ENCODE measurements at regions not wholly inside any gene's neighbourhood (a gene's known extent, or its start where the extent isn't known, plus 50 kb on each side); places are given as distances from the start of the nearest gene placed in this dataset.
A peak's percentile ranks its signal among the peaks of the same experiment; 100 is the strongest.
"Not testable (repeated sequence)": the region's sequence is repeated elsewhere in the genome, so short reads cannot be mapped to it uniquely, and the experiment has no call there.

DNA sequence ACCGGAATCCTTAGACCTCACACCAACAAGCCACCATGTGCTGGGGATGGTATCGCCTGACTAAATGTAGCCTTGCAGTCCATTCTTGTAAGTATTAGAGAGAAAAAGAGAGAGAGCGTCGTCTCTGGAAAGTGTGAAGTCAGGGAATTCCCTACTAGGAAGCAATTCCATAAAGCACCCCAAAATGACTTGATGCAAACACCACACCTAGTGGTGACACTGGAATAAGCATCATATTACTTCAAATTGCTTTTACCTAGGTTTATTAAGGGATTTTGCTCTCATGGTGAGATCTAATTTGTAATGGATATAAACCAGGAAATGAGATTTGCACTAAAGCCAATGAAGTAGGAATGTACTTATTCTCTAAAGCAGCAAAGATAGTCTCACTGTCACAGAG is 111.4 kb upstream of the METTL9 start:
- not testable (repeated sequence) for H3K27ac Mint-ChIP-seq (ENCODE audit: low read depth); H3K36me3 Mint-ChIP-seq (ENCODE audit: insufficient read depth); H3K4me1 Mint-ChIP-seq; DNase-seq (ENCODE audit: low spot score in 2 of 2); H3K4me3 Mint-ChIP-seq; H3K9me3 Mint-ChIP-seq; H3K27me3 Mint-ChIP-seq; ATAC-seq (replicated peaks; ENCODE audit: extremely low read depth, poor library complexity, severe bottlenecking)

DNA sequence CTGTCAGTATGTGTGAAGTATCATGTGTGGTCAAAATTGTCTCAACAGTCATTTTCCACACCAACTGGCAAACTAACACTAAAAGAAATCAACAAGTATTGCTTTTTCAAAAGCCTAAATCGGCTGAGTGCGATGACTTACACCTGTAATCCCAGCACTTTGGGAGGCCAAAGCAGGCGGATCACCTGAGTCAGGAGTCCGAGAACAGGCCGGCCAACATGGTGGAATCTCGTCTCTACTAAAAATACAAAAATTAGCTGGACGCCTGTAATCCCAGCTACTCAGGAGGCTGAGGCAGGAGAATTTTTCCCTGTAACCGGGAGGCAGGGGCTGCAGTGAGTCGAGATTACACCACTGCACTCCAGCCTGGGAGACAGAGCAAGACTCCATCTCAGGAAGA is 100.3 kb upstream of the METTL9 start:
- not testable (repeated sequence) for H3K4me1 Mint-ChIP-seq; H3K9me3 Mint-ChIP-seq; ATAC-seq (replicated peaks; ENCODE audit: extremely low read depth, poor library complexity, severe bottlenecking); H3K27ac Mint-ChIP-seq (ENCODE audit: low read depth); H3K27me3 Mint-ChIP-seq; H3K4me3 Mint-ChIP-seq
- peaks cover 15% of the 10 kb centered on the region for H3K36me3 Mint-ChIP-seq (ENCODE audit: insufficient read depth)
- peak in 1 of 2 donors; percentile 7 for DNase-seq (ENCODE audit: low spot score in 2 of 2)

GRCh38 chr16:21501223-21501868 is 98.0 kb upstream of the METTL9 start:
- peak overlapping the region; percentile 87 for H3K27ac Mint-ChIP-seq (ENCODE audit: low read depth)
- peak; percentile 70 for ATAC-seq (replicated peaks; ENCODE audit: extremely low read depth, poor library complexity, severe bottlenecking)

DNA sequence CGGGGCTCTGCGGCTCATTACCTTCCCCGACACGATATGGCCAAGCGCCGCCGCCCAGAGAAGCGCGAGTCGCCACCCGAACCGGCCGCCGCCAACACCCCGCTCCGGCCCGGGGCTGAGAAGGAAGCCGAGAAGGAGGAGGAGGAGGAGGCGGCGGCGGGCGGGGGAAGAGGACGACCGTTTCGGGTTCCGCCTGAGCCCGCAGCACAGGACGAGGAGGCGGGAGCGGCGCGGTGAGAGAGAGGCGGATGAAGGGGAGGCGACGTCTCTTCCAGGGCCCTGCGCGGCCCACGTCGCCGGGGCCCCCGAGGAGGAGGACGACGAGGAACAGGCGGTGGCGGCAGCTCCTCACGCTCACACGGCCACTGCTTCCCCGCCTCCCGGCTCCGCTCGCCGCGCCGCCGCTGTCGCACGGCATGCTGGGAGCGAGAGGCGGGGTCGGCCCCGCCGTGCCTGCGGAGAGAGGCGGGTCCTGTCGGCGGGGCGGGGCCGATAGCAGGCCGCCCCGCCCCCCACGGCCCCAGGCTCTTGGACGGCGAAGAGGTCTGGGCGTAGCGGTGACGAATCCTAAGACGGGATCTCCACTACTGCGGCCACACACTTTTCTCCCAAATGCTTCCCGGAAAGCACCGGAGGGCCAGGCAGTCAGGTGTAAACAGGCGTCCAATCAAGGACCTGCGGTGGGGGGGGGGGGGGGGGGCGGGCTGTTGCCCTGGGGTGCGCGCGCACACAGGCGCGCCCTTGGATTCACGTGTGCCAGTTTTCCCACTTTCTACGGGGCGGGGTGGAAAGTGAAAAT is 97.3 kb upstream of the METTL9 start:
- DNase-seq (ENCODE audit: low spot score in 2 of 2) (peak; percentile 83 to 90), ATAC-seq (replicated peaks; ENCODE audit: extremely low read depth, poor library complexity, severe bottlenecking) (peak; percentile 75)
- no peaks in the 10 kb centered on the region for H3K27me3 Mint-ChIP-seq
- H3K4me3 Mint-ChIP-seq: peak overlapping the region; percentile 87
- H3K4me1 Mint-ChIP-seq: peaks cover 11% of the 10 kb centered on the region
- no peaks in the 10 kb centered on the region for H3K9me3 Mint-ChIP-seq
- peaks cover 15% of the 10 kb centered on the region for H3K36me3 Mint-ChIP-seq (ENCODE audit: insufficient read depth)
- peak overlapping the region; percentile 87 for H3K27ac Mint-ChIP-seq (ENCODE audit: low read depth)

More at GRCh38 chr16:21501223-21501868, 98.0 kb upstream of the METTL9 start:
- H3K27me3 Mint-ChIP-seq, H3K4me1 Mint-ChIP-seq, H3K9me3 Mint-ChIP-seq: not testable (repeated sequence)
- Mint-ChIP-seq H3K36me3 (ENCODE audit: insufficient read depth) (peaks cover 15% of the 10 kb centered on the region), H3K4me3 (peak overlapping the region; percentile 87)
- peak; percentile 10 to 41 for DNase-seq (ENCODE audit: low spot score in 2 of 2)

GRCh38 chr16:21503574-21503920 is 95.8 kb upstream of the METTL9 start:
- Mint-ChIP-seq H3K4me1 (peaks cover 26% of the 10 kb centered on the region), H3K4me3 (peak overlapping the region; percentile 87), H3K36me3 (ENCODE audit: insufficient read depth) (peaks cover 25% of the 10 kb centered on the region), H3K27ac (ENCODE audit: low read depth) (peak overlapping the region; percentile 10)
- H3K27me3 Mint-ChIP-seq; H3K9me3 Mint-ChIP-seq; ATAC-seq (replicated peaks; ENCODE audit: extremely low read depth, poor library complexity, severe bottlenecking): not testable (repeated sequence)
- peak in 1 of 2 donors; percentile 7 for DNase-seq (ENCODE audit: low spot score in 2 of 2)

DNA sequence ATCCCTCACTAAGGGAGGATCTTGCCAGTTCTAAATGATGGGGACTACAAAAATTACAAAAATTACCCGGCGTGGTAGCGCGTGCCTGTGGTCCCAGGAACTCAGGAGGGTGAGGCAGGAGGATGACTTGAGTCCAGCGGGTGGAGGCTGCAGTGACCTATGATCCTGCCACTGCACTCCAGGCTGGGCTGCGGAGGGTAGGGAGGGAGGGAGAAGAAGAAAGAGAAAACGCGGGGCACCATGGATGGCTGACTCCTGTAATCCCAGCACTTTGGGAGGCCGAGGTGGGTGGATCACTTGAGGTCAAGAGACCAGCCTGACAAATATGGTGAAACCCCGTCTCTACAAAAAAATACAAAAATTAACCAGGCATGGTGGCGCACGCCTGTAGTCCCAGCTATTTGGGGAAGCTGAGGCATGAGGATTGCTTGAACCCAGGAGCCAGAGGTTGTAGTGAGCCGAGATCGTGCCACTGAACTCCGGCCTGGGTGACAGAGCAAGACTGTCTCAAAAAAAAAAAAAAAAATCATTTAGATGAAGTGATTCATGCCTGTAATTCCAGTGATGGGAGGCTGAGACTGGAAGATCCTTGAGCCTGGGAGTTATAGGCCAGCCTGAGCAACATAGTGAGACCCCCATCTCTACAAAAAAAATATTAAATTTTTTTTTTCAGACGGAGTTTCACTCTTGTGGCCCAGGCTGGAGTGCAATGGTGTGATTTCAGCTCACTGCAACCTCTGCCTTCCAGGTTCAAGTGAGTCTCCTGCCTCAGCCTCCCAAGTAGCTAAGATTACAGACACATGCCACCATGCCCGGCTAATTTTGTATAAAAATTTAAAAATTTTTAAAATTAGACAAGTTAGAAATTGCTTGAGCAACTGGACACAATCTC is 95.2 kb upstream of the METTL9 start:
- peaks cover 32% of the 10 kb centered on the region for H3K4me1 Mint-ChIP-seq
- peak; percentile 9 to 14 for DNase-seq (ENCODE audit: low spot score in 2 of 2)

GRCh38 chr16:21505751-21506520 is 93.4 kb upstream of the METTL9 start:
- peak in 1 of 2 donors; percentile 6 for DNase-seq (ENCODE audit: low spot score in 2 of 2)
- H3K4me3 Mint-ChIP-seq: peak overlapping the region; percentile 77
- not testable (repeated sequence) for ATAC-seq (replicated peaks; ENCODE audit: extremely low read depth, poor library complexity, severe bottlenecking); H3K27me3 Mint-ChIP-seq; H3K9me3 Mint-ChIP-seq
- peaks cover 48% of the 10 kb centered on the region for H3K4me1 Mint-ChIP-seq
- peaks cover 34% of the 10 kb centered on the region for H3K36me3 Mint-ChIP-seq (ENCODE audit: insufficient read depth)
- H3K27ac Mint-ChIP-seq (ENCODE audit: low read depth): peak overlapping the region; percentile 96

More for the DNA sequence above, 95.2 kb upstream of the METTL9 start:
- peaks cover 29% of the 10 kb centered on the region for H3K36me3 Mint-ChIP-seq (ENCODE audit: insufficient read depth)
- H3K4me3 Mint-ChIP-seq; H3K27me3 Mint-ChIP-seq; ATAC-seq (replicated peaks; ENCODE audit: extremely low read depth, poor library complexity, severe bottlenecking); H3K9me3 Mint-ChIP-seq: not testable (repeated sequence)
- H3K27ac Mint-ChIP-seq (ENCODE audit: low read depth): peak overlapping the region; percentile 10

DNA sequence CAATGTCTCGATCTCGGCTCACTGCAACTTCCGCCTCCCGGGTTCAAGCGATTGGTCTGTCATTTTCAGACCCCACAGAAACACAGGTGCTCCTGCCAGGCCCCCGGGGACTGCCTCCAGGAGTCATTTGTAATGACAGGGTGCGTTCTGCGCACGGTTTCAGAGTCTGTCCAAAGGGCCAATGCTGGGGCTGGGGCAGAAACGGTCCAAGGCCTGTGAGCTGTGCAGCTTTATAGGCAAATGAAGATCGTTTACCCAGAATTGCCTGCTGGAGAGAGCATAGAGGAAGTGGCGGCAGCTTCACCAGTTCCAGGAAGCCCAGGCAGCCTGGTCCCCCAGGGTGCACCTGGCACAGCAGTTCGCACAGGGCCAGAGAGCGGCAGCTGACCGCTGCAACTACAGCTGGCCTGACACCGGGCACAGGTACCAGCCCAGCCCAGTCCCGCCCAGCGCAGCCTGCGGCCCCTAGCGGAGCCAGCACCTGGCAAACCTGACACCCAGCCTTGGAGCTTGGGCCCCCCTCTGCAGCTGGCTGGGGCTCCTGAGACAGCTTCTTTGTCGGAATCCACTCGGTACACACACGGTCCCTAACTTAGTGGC is 92.4 kb upstream of the METTL9 start:
- peaks cover 58% of the 10 kb centered on the region for H3K4me1 Mint-ChIP-seq

DNA sequence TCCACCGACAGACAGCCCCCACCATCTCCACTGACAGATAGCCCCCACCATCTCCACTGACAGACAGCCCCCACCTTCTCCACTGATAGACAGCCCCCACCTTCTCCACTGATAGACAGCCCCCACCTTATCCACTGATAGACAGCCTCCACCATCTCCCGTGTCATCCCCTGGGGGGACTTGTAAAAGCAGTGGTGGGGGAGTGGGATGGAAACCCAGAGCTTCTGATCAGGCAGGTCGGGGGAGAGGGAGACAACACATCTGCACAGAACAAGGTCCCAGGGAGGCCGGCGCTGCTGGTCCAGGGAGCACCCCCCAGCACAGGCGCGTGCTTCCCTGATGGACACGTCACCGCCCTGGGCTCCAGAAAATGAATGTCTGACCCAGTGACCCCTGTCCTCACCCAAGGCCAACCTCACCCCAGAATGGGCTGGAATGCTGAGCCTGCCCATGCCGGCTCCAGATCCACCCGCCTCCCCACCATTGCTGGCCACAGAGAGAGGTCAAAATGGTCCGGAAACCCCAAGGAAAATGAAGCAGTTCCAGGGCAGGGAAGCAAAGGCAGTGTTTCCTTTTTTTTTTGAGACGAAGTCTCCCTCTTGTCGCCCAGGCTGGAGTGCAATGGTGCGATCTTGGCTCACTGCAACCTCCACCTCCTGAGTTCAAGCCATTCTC is 91.6 kb upstream of the METTL9 start:
- not testable (repeated sequence) for H3K27me3 Mint-ChIP-seq, H3K9me3 Mint-ChIP-seq
- peaks cover 35% of the 10 kb centered on the region for H3K36me3 Mint-ChIP-seq (ENCODE audit: insufficient read depth)
- DNase-seq (ENCODE audit: low spot score in 2 of 2): peak; percentile 14 to 26
- H3K27ac Mint-ChIP-seq (ENCODE audit: low read depth): peak overlapping the region; percentile 96
- peak; percentile 3 for ATAC-seq (replicated peaks; ENCODE audit: extremely low read depth, poor library complexity, severe bottlenecking)
- H3K4me3 Mint-ChIP-seq: peak overlapping the region; percentile 77
- peaks cover 66% of the 10 kb centered on the region for H3K4me1 Mint-ChIP-seq

More for the DNA sequence above, 92.4 kb upstream of the METTL9 start:
- DNase-seq (ENCODE audit: low spot score in 2 of 2): peak; percentile 35 to 52
- H3K27me3 Mint-ChIP-seq, H3K9me3 Mint-ChIP-seq: not testable (repeated sequence)
- H3K36me3 Mint-ChIP-seq (ENCODE audit: insufficient read depth): peaks cover 37% of the 10 kb centered on the region
- ATAC-seq (replicated peaks; ENCODE audit: extremely low read depth, poor library complexity, severe bottlenecking): peak; percentile 60
- peak overlapping the region; percentile 96 for H3K27ac Mint-ChIP-seq (ENCODE audit: low read depth)
- H3K4me3 Mint-ChIP-seq: peak overlapping the region; percentile 77

DNA sequence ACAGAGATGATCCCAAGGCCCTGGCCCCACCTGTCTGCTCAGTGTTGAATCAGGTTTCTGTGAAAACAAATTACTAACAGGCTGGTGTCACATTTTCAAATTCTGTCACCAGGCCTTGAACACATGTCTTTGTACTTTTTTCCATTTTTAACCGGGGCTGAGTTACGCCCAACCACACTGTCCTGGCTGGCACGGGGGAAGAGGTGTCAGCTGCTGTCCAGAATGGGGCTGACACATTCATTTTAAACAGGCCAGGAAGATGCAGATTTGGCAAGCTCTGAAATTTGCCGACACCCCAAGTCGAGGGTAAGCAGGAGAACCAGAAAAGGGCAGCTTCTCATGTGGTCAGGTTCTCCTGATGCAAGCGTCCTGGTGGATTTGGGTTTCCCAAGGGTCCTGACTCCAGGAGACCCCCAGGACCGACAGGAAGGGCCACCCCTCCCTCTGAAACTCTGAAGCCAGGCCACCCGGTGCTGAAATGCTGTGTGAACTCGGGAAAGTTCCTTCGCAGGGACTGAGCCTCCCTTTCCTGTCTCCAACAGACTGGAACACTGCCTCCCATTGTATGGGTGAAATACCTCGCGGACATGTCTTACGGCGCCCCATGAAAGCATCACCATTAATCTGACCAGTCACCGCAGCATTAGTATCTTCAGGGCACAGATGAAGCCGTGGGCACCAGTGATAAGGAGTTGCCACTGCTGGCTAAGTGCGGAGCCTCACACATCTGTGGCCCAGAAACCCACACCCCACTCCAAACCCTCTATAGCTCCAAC is 90.5 kb upstream of the METTL9 start:
- Mint-ChIP-seq H3K4me3 (peak overlapping the region; percentile 77), H3K4me1 (peaks cover 72% of the 10 kb centered on the region), H3K36me3 (ENCODE audit: insufficient read depth) (peaks cover 29% of the 10 kb centered on the region), H3K27ac (ENCODE audit: low read depth) (peak overlapping the region; percentile 96)
- not testable (repeated sequence) for H3K27me3 Mint-ChIP-seq; ATAC-seq (replicated peaks; ENCODE audit: extremely low read depth, poor library complexity, severe bottlenecking); H3K9me3 Mint-ChIP-seq
- DNase-seq (ENCODE audit: low spot score in 2 of 2): peak in 1 of 2 donors; percentile 10

All from central memory CD8-positive, alpha-beta T cell (primary cell).